ENCODE measurements at regions not wholly inside any gene's neighbourhood (a gene's known extent, or its start where the extent isn't known, plus 50 kb on each side); places are given as distances from the start of the nearest gene placed in this dataset.

DNA sequence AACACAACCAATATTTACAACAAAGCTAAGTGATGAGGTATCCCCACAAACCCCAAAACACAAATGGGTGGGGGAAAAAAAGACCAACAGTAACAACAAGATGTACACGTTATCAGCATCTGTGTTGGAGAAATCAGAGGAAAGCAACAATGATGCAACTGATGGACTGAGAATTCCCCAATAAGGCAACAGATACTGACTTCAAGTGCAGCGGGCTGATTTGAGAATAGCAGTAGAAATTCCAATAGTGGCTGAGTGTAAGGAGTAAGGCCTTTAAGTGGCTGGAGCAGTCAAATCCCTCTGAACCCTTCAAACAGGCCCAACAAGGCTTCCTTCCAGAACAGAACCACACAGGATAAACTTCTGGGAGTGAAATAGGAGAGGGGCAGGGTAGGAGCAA is 97.6 kb downstream of the TM2D1 start:
- no peak for DNase-seq (ENCODE audit: low read depth)

DNA sequence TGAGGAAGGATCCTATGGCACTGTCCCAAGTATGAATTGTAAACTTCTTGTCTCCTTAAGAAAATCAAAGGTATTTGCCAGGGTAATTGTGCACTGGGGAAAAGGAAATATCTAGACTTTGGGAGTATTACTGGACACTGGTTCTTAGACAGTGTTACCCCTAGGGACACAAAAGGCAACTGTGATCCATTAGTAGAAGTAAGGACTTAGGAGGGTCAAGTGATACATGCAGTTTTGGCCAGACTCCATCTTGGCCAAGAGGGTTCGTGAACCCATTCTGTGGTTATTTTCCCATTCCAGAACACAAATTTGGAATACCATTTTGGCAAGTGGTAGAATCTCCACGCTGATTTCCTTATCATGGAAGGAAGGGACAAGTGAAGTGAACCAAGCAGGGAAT is 98.1 kb downstream of the TM2D1 start:
- DNase-seq (ENCODE audit: low read depth): no peak

DNA sequence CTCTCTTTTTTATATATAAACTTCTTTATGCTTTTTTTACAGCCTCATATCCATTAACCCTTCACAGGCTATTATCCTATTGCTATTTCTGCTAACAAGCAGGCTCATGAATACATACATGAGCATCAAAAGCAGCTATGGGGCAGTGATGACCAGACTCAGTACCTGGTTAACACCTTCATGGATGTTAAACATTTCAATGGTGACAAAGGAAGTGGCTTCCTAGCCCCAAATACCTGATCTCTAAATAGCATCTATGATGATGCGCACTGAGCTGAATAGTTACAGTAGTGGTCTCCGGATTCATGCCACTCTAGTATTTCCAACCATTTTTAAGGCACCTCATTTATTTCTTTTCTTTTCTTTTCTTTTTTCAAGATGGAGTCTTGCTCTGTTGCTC is 101.1 kb downstream of the TM2D1 start:
- DNase-seq (ENCODE audit: low read depth): no peak

DNA sequence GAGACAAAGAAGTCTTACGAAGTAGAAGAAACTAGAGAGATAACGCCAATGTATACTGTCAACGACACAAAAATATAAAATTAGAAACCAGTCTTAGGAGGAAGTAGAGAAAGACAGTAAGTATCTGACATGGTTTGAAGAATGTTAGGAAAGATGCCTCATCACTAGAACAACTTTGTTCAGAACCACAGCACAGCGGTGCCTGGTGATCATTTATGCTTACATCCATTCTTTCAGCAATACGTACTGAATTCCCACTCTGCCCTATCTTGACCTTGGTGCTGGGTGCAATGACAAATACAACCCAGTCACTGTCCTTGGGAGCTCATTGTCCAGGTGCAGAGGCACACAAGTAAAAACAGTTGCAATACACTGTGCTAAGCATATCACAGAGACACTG is 104.4 kb downstream of the TM2D1 start:
- DNase-seq (ENCODE audit: low read depth): no peak

DNA sequence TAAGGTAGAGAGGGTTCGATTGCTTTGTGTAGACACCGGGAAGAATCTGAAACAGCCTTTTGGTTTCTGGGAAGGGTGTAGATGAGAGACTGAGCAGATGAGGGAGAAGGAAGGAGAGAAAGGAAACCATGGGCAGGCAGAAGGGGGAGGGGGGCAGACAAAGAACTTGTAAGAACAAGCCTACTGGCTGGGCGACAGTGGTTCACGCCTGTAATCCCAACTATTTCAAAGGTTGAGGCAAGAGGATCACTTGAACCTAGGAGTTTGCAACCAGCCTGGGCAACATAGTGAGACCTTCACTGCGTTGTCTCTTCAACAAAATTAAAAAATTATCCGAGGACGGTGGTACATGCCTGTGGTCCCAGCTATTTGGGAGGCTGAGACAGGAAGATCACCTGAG is 106.2 kb downstream of the TM2D1 start:
- DNase-seq (ENCODE audit: low read depth): no peak

DNA sequence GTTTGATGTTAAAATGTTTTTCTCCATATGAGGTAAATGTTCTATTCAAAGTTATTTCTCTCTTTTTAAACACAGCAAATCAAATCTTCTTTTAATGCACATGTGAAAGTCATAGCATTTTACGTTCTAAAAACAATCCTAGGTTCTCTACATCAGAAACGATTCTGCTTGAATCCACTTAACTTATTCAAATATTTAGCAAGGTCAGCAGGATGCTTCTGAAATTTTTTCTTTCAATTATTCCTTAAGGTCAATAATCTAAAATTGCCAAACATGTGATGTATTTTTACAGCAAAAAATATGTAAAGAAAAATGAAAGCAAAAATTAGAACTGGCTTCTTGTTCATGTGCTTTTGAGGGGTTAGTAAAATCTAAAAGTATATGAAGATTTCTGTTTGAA is 106.7 kb downstream of the TM2D1 start:
- no peak for DNase-seq (ENCODE audit: low read depth)

DNA sequence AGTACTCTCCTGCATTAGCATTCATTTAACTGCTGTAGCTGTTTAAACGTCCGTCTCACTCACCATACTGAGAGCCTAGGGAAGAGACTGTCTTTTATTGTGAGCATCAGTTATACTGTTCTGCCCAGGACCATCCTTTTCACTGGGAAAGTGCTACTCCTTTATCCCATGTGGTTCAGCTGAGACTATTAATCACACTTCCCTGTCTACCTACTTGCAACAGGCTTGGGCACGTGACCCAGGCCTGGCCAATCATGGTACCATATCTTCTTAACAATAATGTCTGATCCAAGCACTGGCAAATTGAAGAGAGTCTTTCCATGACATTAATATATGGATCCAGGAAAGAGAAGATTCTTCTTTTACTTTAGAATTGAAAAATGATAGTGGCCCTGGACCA is 108.1 kb downstream of the TM2D1 start:
- no peak for DNase-seq (ENCODE audit: low read depth)

DNA sequence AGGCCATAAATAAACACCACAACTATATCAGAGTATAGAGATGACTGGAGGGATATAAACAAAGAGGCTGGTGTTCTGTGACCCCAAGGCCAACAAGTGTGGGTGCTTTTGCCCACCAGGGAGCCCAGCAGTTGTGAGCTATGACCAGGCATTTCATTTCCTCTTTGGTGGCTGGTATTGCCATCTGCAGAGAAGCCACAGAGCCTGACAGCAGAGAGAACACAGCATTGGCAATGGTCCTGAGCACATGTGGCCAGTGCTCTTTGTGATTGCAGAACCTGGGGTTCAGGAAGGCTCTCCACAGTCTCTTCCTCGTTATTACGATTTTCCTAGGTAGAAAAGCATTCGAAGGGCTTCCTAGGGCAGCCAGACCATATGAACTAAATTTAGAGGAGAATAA is 112.3 kb downstream of the TM2D1 start:
- DNase-seq (ENCODE audit: low read depth): no peak

DNA sequence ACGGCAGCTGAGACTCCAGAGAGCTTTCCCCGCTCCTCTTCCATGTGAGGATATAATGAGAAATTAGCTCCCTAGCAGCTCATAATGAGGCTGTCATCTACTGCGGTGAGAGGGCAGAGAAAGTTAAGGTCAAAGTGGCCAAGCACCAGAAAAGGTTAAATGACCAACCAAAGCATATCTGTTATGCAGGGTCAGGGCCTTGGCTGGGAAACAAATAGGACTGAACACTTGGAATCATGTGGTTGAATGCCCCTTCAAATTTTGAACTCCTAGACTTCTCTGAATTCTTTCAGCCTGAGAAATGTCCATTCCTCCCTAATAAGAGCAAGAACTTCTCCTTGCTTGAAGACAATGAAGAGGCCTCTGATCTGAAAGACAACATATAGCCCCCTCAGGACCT is 115.9 kb downstream of the TM2D1 start:
- DNase-seq (ENCODE audit: low read depth): no peak

DNA sequence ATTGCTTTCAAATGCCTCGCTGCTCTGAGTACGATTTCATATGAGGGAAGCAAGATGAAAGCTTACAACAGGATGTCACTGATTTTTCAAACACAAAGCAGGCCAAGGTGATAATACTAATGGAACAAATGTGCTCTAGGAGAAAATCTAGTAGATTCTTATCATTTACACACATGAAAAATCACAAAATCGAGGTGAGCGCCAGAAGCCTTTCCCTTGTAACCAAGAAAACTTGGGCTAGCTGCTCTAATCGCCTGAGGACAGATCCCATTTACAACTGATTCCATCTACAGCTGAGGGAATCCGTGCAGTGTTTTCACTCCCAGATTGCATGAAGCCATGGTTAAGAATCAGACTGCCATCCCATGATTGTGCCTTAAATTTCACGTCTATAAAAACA is 117.5 kb downstream of the TM2D1 start:
- no peak for DNase-seq (ENCODE audit: low read depth)

DNA sequence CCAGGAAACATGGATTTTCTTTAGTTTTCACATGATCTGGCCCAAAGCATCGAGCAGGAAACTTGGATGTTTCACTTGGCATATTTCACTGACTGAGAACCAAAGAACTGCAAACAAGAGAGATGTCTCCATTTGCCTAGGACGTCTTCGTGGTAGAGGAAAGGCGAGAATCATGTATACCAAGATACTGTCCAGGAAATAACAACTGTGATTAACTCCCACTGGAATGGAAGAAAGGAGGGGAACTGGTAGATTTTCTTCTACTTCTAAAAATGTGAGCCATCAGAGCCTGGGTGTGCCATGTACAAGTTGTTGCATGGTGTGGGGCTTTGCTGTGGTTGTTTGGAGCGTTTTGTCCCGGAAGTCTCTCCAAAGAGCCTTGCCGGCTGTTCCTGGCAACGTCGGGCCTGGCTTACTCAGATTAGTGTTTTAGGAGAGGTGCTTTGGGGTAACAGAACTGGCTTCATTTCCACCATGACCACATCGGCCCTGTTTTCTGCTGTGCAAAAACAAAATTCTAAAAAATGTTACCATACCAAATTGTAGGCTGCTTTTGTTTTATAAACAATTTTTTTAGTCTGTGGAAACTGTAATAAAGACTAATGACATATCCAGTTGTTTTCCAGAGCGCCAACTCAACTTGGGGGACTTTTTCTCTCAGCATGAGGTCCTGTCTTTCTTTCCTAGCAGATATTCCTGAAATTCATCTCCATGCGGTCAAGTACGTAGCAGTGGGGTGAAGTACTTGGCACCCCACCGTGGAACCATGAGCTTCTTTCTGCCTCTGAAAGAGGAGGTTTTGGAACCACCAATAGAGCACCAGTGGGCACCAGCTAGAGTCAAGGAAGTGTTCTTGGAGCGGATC is 118.3 kb downstream of the TM2D1 start:
- no peak for DNase-seq (ENCODE audit: low read depth)

DNA sequence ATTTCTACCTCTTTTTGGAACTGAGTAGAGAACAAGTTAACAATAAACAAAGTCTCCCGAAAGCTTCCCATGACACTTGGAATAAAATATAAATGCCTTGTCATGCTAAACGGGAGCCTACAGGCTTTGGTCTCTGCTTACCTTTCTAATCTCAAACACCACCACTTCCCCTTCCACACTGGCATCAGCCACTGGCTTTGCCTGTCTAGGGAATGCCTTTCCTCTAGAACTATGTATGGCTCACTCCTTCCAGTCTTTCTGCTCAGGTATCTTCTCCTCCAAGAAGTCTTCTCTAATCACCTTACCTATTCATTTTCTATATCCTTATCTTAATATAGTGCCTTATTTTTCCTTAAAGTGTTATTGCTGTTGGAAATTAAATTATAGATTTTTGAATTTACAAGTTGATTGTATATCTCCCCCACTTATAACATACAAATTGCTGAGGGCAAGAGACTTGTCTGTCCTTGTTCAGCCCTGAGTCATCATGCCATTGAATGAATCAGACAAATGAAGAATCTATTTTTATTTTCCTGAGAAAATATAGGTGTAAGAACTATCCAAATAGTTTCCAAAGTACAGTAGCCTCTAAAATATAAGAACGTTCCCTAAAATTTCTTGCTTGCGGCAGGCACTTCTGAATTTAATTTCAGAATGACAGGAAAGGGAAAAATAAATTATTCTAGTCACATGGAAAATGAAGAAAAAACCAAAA is 119.2 kb downstream of the TM2D1 start:
- no peak for DNase-seq (ENCODE audit: low read depth)

DNA sequence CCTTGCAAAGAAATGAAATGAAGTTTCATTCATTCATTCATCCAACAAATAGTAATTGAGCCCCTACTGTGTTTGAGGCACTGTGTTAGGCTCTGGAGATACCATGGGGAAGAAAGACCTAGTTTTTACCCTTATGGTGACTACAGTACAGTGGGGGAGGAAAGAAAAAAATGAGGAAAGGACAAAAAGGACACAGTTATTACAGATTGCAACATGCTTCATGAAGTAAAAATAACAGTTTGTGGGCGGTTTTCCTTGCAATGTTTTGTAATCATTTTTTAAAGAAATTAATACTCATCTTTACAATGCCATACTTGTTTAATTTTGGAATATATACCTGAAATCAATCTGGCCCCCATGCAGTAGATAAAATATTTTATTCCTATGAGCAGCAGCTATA is 120.3 kb downstream of the TM2D1 start:
- no peak for DNase-seq (ENCODE audit: low read depth)

DNA sequence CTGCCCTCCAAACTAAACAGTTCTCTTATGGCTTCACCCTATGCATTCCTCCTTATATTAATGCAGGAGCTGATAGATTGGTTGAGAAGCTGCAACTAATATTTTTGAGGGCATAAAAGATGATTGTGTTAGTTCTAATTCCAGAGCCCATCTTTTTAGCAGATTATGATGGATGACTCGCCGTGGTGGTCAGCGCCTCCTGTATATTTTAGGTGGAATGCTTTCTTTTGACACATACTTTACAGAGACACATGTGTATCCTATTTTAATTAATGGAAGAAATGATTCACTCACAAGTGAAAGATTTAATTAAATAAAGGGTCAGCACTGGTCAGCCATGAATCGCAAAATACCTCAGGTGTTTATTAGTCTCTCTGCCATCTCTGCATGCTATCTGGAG is 120.7 kb downstream of the TM2D1 start:
- DNase-seq (ENCODE audit: low read depth): no peak

DNA sequence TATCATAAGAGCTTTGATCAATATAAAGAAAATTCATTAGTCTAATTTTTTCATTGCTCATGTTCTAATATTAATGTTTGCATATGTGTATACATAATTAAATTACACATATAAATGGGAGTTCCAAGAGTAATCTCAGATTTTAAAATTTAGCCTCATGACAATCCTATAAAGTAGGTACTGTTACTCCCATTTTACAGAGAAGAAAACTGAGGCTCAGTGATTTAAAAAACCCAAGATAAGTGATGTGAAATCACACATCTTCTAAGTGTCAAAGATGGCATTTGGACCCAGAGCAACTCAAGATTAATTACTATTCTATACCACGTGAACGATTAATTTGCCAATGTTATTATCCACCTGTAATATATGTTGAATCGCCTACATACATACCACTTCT is 122.3 kb downstream of the TM2D1 start:
- DNase-seq (ENCODE audit: low read depth): no peak

DNA sequence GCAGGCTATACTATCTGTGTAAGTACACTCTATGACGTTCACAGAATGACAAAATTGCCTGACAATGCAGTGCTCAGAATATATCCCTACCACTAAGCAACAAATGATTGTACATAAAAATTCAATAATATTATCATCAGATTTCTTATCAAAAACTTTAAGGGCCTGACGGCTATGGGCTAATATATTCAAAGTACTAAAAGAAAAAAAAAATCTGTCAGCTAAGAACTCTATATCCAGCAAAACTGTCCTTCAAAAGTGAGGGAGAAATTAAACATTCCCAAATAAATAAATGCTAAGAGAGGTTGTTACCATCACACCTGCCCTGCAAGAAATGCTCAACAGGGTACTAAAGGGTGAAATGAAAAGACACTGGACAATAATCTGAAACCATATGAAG is 127.3 kb downstream of the TM2D1 start:
- DNase-seq (ENCODE audit: low read depth): no peak

DNA sequence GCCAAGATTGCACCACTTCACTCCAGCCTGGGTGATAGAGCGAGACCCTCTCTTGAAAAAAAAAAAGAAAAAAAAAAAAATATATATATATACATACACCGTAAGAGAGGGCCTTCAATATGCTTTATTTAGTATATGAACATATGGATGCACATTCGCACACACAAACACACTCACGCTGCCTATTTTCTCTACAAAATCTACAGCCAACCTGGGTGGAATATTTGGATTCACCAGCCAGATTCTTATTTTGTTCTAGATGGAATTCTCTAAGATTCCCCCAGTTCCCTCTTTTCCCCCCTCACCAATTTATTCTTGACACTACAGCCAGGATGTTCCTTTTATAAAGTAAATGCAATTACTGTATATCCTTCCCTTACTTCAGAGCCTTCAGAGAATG is 131.6 kb downstream of the TM2D1 start:
- no peak for DNase-seq (ENCODE audit: low read depth)

DNA sequence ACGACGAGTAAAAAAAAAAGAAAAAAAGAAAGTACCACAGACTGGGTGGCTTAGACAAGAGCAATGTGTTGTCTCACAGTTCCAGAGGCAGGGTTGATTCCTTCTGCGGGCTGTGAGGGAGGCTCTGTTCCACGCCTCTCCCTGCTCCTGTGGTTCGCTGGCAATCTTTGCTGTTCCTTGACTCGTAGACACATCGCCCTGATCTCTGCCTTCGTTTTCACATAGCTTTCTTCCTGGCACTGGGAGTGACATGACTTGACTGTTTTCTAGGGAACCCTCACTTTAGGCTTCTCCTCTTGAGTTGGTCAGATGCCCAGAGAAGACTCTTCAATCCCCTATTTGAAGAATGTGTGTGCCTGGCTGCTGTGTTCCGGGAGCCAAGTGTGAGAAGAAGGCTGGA is 133.6 kb downstream of the TM2D1 start:
- no peak for DNase-seq (ENCODE audit: low read depth)

DNA sequence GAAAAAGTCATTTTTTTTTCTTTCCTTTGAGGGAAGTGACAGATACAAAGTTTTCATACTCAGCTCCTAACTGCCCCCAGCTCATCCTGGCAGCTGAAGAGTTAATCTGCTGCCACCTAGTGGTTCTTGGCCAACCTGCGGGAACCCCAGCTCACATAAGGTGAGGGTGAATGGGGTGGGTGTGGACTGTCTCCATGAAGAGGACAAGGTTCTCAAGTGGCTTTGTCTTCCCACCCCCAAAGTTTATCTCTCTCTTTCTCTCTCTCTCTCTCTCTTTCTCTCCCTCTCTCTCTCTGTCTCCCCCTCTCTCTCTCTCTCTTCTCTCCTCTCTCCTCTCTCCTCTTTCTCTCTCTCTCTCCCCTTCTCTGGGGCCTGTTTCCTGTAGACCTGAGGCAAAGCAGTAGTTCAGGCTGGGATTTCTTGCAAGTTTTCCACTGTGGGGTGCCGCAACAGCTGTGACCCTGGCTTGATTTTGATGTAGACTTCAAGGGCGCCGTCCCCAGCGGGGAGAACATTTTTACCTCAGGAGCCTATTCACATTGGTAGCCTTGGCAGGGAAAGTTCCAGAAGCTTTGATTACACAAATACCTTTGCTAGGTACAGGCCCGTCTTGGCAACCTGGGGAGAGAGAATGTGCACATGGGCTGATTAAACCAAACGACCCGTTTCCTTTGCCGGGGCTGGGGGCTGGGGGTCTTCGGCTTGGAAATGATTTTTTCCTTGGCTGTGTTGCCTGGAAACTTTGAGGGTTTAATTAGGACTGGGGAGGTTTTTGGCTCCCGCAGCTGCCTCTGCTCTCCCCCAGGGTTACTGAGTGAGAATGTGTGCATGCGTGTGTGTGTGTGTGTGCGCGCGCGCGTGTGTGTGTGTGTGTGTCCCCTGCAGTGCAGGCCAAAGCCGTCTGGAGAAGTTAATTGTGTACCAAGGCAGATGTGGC is 135.9 kb downstream of the TM2D1 start:
- peak; percentile 37 for DNase-seq (ENCODE audit: low read depth)

DNA sequence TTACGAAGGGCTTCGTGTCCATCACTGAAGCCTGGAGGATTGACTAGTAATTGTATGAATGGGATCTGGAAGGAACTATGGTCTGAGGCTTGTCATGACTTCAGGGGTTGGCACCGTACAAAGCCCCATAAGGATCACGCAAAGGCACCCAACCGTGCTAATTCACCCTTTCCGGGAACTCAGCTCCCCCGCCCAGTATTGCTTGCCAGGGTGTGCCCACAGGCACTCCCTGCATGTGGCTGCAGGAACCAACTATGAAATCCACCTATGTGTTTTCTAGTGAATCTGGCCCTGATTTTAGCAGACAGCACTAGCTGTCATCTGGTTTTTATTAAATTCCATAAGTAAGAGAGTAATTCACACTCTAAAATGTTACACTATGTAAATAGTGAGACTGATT is 139.2 kb downstream of the TM2D1 start:
- no peak for DNase-seq (ENCODE audit: low read depth)

DNA sequence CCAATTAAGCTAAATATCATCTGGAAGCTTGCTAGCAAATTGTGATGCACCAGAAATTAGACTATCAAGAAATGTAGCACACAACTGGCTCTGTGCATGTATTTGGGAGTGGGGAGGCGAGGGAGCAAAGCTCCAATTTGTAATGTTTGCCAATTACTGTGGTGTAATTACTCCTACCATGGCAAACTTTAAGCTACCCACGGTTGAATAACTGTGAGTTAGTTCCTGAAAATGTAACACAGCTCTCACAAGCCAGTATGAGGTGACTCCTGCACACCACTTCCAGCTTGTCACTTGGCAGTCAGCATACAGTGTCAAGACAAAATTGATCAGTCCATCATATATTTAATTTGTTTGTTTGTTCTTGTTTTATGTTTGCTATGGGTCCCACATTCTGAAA is 141.2 kb downstream of the TM2D1 start:
- DNase-seq (ENCODE audit: low read depth): no peak

DNA sequence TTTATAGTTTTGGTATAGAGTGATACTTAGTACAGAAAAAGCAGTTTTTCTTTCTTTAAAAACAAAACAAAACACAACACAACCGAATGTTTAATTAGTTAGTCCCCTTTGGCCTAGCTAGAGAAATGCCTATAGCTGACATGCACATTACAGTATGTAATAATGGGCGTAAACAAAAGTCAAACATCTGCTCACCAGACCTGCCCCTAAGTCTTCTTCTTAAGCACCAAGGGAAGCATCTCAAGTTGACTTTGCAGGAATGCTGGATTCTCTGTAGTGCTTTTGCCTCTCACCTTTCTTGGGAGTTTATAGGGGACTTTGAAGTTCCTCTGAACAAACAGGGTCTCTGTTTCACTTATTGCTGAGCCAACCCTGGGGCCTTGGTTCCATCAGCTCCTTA is 143.7 kb downstream of the TM2D1 start:
- DNase-seq (ENCODE audit: low read depth): no peak

DNA sequence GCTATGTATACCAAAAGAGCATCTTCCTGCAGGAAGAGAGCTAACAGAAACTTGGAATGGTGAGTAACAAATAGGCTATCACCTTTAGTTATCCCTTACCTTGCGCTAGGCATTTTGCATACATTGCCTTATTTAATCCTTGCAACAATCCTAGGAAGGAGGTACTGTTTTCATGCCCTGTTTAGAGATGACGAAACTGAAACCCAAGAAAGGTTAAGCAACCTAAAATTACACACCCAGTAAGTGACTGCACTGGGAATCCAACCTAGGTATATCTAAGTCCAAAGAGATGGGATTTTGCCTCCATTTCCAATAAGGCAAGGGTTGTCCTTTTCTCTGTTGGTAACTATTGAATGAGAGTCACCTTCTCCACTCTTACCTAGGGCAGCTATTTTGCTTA is 144.5 kb downstream of the TM2D1 start:
- no peak for DNase-seq (ENCODE audit: low read depth)
